GM19193 (cell line): ENCODE measurements at regions not wholly inside any gene's neighbourhood (a gene's known extent, or its start where the extent isn't known, plus 50 kb on each side); places are given as distances from the start of the nearest gene placed in this dataset.

ENCODE experiments used
- POLR2A ChIP-seq: IDR thresholded peaks from 4 replicates; pipeline ENCODE4 v1.6.1; 2011; ENCODE audit not compliant: insufficient read depth, insufficient read length; ENCODE audit errors: extremely low read depth

GRCh38 chr10:108904163-108904838, 1019.0 kb downstream of the XPNPEP1 start:
- no peak for TF ChIP-seq POLR2A

GRCh38 chr10:108902619-108903285, 1020.6 kb downstream of the XPNPEP1 start:
- no peak for TF ChIP-seq POLR2A

GRCh38 chr10:108901781-108902618, 1021.3 kb downstream of the XPNPEP1 start:
- TF ChIP-seq POLR2A = no peak

GRCh38 chr10:108899670-108900069, 1023.6 kb downstream of the XPNPEP1 start:
- no peak for TF ChIP-seq POLR2A

- no peak for TF ChIP-seq POLR2A
Observed at GRCh38 chr10:108894402-108895301, 1028.7 kb downstream of the XPNPEP1 start.

- no peak for TF ChIP-seq POLR2A
Observed at GRCh38 chr10:108877095-108877561, 1046.2 kb downstream of the XPNPEP1 start.

GRCh38 chr10:108872854-108873253, 1050.5 kb downstream of the XPNPEP1 start:
- no peak for TF ChIP-seq POLR2A

GRCh38 chr10:108868881-108869280, 1054.4 kb downstream of the XPNPEP1 start:
- no peak for TF ChIP-seq POLR2A

- no peak for TF ChIP-seq POLR2A
Observed at GRCh38 chr10:108862676-108863350, 1060.5 kb downstream of the XPNPEP1 start.

GRCh38 chr10:108861181-108861754, 1062.0 kb downstream of the XPNPEP1 start:
- TF ChIP-seq POLR2A = no peak

- TF ChIP-seq POLR2A = no peak
Observed at GRCh38 chr10:108852211-108852610, 1071.1 kb downstream of the XPNPEP1 start.

- no peak for TF ChIP-seq POLR2A
Observed at GRCh38 chr10:108850138-108850854, 1073.0 kb downstream of the XPNPEP1 start.

GRCh38 chr10:108849688-108850087, 1073.6 kb downstream of the XPNPEP1 start:
- no peak for TF ChIP-seq POLR2A
